Right lobe of liver (tissue), 4 donors: ENCODE measurements at regions not wholly inside any gene's neighbourhood (a gene's known extent, or its start where the extent isn't known, plus 50 kb on each side); places are given as distances from the start of the nearest gene placed in this dataset.

Source experiments
- CTCF ChIP-seq, 4 donors: fragments of 200-600 bp in 3 of 4; fragments of 450-650 bp in 1 of 4; IDR thresholded peaks; one replicate each; pipeline versions ENCODE4 v1.5.1 to v1.8.0; 2016 to 2022; ENCODE audit warnings: antibody characterized with exemption in 4 of 4, mild to moderate bottlenecking in 2 of 4
- POLR2A ChIP-seq: fragments of 450-650 bp; IDR thresholded peaks from one replicate; pipeline ENCODE4 v1.6.1; 2017; ENCODE audit warnings: antibody characterized with exemption, mild to moderate bottlenecking
- donor health status: DM: no; HTN: no; CAD: no.
- donor health status: DM: no; HTN: no; CAD: no.
- donor health status: DM: no; HTN: yes; CAD: no.

DNA sequence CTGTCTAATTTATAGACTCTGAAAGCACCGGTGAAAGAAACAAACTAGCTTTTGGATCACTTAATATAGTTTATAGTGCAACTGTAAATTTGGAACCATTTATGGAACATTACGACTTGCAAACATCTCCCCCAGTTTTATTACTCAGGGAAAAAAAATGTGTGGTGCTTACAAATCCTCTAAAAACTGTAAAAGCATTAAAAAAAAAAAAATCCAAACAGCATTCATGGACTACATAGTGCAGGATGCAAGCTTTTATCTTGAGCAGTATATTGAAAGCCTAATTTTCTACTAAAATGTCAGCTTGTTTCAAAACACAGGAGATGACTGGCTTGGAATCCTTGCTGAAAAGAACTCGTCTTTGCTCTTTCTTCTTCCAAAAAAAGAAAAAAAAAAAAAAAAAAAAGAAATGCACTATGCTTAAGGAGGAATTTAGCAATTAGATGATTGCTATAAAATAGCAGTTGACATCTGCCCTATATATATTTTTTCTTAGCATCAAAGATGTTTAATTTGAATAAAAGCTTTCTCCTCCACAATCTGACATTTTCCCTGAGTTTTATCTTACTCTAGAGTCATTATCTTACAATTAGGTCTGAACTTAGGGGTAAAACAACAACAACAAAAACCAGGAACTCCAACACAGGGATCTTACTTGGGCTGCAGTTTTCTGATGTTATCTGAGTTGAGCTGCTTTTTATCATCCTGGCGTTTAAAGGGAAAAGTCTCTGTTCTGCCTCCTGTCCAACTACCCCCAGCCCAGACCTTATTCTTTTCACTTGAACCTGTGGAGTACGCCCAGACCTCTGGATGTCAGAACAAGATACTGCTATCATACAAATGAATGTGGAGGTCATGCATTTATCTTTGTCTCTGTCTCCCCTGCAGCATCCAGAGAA is 62.6 kb upstream of the PDZRN3 start:
- TF ChIP-seq CTCF (IDR thresholded peaks at IDR 0.05) (no peak), POLR2A (no peak)
